ENCODE measurements at regions not wholly inside any gene's neighbourhood (a gene's known extent, or its start where the extent isn't known, plus 50 kb on each side); places are given as distances from the start of the nearest gene placed in this dataset.

DNA sequence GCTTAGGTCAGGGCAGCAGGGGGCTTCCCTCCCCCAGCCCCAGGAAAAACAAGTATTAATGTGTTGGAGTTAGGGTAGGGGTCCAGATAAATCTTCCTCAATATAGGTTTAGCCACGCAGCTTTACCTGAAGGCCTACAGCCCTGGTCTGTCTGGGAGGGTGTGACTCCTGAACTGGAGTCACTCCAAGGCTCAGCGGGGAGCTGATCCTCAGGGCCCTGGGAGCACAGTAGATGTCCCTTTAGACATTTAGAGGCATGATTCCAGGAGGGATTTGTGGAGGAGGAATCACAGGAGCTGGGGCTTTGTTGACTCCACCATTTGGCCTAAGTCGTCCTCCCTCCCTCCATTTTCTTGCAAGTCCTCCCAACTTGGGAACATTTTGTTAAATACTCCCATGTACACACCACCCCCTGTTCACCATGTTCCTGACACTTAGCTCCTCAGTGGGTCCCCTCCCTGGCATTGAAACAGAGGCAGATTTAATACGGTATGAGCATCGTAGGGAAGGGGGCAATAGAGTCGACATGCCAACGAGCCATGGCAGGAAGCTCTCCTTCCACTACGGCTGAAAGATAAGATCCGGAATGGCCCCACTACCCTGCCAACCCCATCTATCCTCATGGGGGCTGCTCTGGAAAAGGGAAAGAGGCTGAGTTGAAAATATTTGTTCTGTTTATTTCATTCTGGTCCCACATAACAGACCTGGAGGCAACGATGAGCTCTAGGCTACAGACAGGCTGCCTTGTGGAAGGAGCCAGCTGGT lies 69.0 kb upstream of the LARS2 start:
- TF ChIP-seq, protein P1, sequence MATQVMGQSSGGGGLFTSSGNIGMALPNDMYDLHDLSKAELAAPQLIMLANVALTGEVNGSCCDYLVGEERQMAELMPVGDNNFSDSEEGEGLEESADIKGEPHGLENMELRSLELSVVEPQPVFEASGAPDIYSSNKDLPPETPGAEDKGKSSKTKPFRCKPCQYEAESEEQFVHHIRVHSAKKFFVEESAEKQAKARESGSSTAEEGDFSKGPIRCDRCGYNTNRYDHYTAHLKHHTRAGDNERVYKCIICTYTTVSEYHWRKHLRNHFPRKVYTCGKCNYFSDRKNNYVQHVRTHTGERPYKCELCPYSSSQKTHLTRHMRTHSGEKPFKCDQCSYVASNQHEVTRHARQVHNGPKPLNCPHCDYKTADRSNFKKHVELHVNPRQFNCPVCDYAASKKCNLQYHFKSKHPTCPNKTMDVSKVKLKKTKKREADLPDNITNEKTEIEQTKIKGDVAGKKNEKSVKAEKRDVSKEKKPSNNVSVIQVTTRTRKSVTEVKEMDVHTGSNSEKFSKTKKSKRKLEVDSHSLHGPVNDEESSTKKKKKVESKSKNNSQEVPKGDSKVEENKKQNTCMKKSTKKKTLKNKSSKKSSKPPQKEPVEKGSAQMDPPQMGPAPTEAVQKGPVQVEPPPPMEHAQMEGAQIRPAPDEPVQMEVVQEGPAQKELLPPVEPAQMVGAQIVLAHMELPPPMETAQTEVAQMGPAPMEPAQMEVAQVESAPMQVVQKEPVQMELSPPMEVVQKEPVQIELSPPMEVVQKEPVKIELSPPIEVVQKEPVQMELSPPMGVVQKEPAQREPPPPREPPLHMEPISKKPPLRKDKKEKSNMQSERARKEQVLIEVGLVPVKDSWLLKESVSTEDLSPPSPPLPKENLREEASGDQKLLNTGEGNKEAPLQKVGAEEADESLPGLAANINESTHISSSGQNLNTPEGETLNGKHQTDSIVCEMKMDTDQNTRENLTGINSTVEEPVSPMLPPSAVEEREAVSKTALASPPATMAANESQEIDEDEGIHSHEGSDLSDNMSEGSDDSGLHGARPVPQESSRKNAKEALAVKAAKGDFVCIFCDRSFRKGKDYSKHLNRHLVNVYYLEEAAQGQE (IDR thresholded peaks at IDR 0.05; ENCODE audit: low read depth, low read length) = no peak
- TF ChIP-seq POLR2AphosphoS5 (IDR thresholded peaks at IDR 0.05; ENCODE audit: low read depth, low read length) (no peak), EZH2phosphoT487 (IDR thresholded peaks at IDR 0.05; ENCODE audit: borderline replicate concordance, low read depth) (no peak), RAD21 (IDR thresholded peaks at IDR 0.05; ENCODE audit: low read length) (no peak), GATA2 (CRISPR knock-in tag; IDR thresholded peaks at IDR 0.05) (no peak), TEAD4 (IDR thresholded peaks at IDR 0.05; ENCODE audit: borderline replicate concordance, insufficient read depth) (no peak)
- TF ChIP-seq, protein P2, sequence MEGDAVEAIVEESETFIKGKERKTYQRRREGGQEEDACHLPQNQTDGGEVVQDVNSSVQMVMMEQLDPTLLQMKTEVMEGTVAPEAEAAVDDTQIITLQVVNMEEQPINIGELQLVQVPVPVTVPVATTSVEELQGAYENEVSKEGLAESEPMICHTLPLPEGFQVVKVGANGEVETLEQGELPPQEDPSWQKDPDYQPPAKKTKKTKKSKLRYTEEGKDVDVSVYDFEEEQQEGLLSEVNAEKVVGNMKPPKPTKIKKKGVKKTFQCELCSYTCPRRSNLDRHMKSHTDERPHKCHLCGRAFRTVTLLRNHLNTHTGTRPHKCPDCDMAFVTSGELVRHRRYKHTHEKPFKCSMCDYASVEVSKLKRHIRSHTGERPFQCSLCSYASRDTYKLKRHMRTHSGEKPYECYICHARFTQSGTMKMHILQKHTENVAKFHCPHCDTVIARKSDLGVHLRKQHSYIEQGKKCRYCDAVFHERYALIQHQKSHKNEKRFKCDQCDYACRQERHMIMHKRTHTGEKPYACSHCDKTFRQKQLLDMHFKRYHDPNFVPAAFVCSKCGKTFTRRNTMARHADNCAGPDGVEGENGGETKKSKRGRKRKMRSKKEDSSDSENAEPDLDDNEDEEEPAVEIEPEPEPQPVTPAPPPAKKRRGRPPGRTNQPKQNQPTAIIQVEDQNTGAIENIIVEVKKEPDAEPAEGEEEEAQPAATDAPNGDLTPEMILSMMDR (IDR thresholded peaks at IDR 0.05) = no peak
- TF ChIP-seq, protein P3, sequence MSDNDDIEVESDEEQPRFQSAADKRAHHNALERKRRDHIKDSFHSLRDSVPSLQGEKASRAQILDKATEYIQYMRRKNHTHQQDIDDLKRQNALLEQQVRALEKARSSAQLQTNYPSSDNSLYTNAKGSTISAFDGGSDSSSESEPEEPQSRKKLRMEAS (IDR thresholded peaks at IDR 0.05; ENCODE audit: low read depth) = no peak
- TF ChIP-seq, protein P4, sequence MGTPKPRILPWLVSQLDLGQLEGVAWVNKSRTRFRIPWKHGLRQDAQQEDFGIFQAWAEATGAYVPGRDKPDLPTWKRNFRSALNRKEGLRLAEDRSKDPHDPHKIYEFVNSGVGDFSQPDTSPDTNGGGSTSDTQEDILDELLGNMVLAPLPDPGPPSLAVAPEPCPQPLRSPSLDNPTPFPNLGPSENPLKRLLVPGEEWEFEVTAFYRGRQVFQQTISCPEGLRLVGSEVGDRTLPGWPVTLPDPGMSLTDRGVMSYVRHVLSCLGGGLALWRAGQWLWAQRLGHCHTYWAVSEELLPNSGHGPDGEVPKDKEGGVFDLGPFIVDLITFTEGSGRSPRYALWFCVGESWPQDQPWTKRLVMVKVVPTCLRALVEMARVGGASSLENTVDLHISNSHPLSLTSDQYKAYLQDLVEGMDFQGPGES (IDR thresholded peaks at IDR 0.05; ENCODE audit: low read depth, low read length) = no peak
- TF ChIP-seq, protein P5, sequence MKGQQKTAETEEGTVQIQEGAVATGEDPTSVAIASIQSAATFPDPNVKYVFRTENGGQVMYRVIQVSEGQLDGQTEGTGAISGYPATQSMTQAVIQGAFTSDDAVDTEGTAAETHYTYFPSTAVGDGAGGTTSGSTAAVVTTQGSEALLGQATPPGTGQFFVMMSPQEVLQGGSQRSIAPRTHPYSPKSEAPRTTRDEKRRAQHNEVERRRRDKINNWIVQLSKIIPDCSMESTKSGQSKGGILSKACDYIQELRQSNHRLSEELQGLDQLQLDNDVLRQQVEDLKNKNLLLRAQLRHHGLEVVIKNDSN (IDR thresholded peaks at IDR 0.05; ENCODE audit: borderline replicate concordance, low read depth) = no peak
